ENCODE measurements at regions not wholly inside any gene's neighbourhood (a gene's known extent, or its start where the extent isn't known, plus 50 kb on each side); places are given as distances from the start of the nearest gene placed in this dataset.

DNA sequence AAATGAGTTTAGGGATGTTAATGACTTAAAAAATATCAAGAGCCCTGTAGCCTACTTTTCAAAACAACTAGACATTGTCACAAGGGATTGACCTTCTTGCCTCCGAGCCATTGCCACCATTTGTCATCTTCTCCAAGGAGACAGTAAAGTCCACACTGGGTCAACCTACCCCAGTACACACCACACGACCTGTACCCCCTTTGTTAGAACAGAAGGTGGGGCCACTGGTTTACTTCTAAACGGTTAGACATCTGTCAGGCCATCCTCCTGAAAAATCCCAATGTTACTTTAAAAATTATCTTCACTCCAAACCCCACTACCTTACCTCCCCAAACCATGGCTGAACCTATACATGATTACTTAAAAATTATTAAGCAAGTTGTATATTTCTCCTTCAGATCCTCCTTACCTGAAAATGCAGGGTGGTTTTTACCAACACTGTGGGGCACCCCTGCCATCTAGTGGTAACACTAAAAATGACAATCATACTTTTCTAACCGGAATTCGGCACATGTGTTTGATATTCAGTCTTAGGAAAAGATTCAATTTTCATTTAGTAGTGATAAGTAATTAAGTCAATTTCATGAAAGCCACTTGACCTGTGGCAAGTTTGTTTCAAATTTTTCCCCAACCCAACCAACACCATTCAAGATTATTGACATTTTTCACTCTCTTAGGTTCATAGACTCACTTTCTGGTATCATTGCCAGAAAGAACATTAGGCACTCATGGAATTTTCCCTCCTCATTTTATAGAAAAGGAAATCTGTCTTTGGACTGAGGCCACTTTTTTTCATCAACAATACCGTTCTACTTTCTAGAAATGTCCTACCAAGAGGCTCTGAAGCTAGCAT is 265.3 kb upstream of the PKDCC start:
- peak; percentile 7 for DNase-seq (ENCODE audit: low spot score)

DNA sequence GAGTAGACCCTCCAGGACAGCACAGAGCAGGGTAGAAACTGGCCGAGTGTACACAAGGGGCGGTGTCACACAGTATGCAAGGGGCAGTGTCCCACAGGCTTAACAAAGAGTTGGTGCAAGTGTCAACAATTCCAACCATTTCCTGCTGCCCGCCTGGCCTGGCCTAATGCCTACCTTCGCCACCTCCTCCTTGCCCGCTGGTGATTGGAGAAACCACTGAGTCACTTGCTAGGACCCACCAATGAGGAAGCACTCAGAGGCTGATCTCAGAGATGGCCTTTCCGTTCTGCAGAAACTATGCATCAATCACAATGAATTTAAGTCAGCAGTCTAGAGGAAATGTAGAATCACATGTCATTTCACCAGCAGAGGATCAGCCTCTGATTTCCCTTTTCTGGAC is 263.3 kb upstream of the PKDCC start:
- DNase-seq (ENCODE audit: low spot score) = no peak

DNA sequence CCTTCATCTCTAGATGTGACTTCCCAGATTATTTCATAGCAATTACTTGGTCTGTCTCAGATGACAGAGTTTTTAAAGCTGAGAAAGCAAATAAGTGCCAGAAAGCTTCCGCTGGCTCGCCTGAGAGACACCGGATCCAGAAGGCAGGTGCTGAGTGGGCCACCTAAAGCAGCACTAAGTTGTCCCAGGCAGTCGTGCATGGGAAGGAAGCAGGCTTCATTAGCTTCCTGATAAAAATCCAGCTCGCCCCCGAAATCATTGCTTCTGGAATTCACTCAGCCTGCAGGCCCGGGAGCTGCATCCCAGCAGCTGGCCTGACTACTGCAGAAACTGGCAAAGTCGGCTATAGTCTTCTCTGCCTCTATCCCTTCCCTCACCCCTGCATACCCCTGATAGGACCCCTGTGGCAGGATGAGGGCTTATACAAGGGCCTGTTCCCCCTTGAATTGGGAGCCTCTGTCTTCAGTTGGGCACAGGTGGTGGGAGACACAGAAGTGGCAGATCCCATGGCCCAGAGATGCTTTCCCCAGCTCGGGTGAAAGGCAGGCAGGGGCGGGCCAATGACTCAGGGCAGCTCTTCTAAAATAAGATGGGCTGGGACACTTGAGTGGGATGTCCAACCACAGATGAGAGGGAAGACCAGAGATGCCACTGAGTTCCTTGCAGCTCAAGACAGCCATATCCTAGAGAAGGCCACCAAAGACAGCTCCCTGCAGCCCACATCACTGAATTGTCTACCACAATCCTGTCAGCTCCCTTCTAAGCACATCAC is 262.4 kb upstream of the PKDCC start:
- DNase-seq (ENCODE audit: low spot score) = no peak

DNA sequence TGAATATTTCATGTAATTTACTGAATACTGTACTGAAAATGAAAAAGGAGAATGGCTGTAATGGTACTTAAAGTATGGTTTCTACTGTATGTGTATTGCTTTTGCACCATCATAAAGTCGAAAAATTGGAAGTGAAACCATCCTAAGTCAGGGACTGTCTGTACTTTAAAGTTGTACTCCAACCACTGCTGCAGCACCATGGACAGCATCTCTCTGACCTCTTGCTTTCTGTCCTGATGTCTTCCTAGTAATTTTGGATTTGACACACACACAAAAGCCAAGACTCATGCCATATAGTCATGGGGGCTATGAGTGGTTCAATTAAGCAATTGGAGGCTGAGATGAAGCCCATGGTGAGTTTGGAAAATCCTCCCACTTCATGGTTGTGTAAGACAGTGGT is 256.3 kb upstream of the PKDCC start:
- no peak for DNase-seq (ENCODE audit: low spot score)

DNA sequence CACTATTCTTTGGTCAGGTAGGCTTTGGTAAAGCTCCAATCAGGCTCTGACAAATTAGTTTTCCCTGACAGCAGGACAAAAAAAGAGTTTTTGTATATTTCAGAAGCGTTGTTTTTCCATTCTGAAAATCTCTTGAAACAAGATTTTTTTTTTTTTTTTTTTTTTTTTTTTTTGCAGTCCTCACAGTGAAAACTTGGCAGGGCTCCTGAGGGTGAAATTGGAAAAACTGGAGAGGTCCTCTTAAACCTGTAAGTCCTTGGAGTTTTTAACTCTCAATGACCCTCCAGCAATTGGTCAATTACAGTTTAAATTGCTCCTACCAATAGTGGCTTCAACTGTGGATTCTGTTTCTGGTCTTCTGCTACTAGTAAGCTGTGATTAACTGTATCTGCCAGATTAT is 244.5 kb upstream of the PKDCC start:
- no peak for DNase-seq (ENCODE audit: low spot score)

DNA sequence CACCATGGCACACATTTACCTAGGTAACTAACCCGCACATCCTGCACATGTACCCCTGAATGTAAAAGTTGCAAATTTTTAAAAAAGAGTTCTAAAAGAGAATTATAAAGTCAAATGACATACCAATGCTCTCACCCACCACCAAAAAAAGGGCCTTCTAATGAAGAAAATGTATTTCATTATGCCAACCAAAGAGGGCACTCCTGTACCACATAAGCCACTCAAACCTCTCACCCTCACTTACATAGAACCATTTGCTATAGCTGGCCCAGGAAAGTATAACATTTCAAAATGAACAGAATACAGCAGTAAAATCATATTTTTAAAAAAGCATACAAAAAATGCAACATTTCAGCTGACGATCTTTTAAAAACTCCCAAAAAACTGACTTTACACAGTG is 241.5 kb upstream of the PKDCC start:
- DNase-seq (ENCODE audit: low spot score) = no peak

DNA sequence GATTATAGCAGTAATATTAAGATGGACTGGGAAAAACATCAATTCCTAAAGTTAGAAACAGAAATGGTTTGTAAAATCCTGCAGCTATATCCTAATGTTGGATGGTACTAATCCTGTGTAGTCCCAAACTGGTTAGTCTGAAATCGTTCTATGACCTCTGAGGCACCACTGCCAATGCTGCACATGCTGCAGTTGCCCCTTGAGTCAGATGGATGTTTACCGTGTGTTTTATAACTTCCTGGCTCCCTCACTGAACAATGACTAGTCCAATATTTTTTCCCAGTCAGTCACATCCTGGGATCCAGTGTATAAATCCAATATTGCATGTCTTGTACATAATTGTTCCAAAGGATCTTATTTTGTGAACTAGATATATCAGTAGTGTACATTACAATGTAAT is 226.7 kb upstream of the PKDCC start:
- DNase-seq (ENCODE audit: low spot score) = no peak

DNA sequence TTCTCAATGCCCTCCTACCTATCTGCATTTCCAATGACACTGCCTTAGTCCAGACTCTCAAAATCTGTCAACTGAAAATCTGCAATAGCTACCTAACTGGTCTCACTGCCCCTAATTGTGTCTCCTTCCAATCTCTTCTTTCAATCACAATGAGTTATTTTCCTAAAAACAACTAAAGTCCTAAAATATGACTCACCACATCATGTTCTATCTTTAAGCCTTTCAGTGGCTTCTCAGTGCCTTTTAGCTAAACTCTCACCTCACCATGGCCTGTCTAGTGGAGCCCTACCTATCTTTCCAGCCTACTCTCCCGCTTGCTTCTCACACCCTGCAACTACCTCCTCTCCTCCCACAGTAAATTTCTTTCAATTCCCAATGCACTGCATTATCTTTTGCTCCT is 220.9 kb upstream of the PKDCC start:
- DNase-seq (ENCODE audit: low spot score) = no peak

DNA sequence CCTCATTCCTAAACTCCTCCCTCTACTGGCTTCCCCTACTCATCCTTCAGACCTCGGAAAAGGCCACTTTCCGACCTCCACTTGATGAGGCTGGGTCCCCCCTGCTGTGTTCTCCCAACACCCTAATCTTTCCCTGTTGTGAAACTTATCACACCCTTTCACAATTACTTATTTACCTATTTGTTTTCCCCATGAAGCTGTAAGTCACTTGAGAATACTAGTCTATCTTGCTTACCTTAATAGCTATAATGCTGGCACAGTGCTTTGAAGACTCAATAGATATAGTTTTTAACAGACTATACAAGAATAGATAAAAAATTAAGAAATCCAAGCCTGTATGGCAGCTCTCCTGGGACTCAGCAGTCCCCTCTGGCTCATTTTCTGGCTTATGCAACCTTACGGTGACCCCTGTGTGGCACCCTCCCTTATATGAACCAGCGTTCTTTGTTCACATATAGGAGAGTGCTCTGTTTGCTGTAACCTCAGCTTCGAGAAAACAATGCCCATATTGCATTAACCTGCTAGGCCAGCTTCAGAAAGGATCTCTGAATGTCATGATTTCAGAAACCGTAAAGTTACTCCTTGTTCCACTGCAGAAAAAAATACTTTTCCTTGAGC is 220.4 kb upstream of the PKDCC start:
- DNase-seq (ENCODE audit: low spot score) = no peak

DNA sequence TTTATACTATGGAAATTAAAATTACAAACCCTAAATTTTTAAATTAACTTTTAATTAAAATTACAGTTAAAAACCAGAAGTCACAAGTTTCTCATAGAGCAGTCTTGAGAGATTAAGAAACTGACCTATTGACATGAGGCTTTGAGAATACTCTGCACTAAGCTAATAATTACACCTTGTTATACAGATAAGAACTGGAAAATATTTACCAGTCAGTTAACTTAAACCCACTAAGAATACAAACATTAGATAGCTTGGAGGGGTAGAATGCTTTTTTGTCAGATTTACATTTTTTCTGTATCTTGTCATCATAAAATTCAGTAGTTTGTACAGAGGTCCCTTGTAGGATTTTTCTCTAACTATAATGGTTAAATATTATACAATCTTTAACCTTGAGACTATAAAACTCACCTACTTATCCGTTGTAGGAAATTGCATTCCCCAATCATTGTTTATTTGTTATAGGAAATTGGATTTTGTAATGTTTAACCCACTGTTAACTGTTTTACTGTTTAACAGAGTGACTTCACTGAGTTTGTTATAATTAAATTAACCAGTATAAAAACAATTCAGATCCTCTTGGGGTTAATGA is 219.7 kb upstream of the PKDCC start:
- DNase-seq (ENCODE audit: low spot score) = no peak

DNA sequence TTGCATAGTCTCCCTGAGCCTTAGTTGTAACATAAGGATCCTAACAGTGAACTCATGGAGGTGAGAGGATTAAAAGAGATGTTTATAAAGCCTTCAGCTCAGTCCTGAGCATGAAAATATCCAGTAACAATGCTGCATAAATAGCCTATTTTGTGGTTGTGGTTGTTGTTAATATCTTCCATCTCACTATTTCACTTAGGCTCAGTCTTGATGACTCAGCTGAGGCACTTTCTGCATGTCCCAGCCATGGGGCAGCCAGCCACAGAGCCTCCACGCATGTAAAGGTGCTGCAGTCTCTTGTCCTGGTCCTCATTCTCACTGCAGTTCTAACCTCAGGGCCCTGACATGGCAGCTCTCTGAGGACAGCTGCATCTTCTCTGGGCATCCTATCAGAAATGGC is 218.8 kb upstream of the PKDCC start:
- DNase-seq (ENCODE audit: low spot score) = no peak

DNA sequence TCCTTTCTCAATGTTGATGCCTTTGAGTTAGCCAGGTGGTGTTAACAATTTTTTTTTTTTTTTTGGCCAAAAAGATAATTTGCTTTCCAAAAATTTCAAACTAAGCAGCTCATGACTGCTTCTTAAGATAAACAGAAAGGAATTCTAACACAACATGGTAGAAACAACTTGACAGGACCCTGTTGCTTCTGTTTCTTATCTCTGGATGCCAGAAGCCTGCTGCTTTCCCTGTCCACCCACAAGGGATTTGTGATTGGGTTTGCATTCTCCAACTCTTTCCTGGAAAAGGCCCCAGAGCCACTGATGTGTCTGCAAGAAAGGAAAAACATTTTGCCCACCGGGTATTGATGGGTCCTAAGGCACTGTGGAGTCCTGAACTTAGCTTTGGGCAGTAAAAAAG is 217.2 kb upstream of the PKDCC start:
- DNase-seq (ENCODE audit: low spot score) = no peak

DNA sequence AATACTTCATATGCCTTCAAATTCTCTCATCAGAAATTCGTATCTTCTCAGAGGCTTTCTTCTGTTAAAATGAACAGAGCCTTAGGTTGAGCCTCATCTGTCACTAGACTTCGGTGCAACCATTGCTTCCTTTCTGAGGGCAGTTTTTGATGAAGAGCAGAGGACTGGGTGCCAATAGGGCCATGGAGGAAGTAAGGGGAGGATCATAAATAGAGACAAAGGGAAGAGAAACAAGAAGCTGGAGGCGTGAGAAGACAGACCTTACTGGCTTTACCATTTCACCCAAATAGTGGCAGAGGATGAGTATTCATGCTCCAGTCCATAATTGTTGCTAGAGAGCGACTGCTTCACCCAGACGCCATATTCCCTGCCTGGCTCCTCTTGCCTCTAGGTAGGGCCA is 215.6 kb upstream of the PKDCC start:
- peak; percentile 29 for DNase-seq (ENCODE audit: low spot score)

DNA sequence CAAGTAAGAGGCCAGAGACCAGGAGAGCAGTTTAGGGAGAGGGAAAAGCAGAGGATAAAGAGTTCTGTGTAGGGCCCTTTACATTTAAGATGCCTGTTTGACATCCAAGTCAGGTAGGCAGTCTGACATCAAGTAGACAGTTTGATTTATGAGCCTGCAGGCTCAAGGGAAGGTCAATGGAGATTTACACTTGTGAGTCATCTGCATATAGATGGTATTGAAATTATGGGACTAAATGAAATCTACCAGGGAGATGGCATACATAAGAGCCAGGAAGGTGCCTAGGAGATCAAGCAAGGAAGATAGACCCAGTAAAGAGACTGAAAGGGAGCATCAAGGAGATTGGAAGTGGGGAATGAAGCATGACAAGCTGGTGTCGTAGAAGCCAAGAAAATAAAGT is 212.4 kb upstream of the PKDCC start:
- no peak for DNase-seq (ENCODE audit: low spot score)

DNA sequence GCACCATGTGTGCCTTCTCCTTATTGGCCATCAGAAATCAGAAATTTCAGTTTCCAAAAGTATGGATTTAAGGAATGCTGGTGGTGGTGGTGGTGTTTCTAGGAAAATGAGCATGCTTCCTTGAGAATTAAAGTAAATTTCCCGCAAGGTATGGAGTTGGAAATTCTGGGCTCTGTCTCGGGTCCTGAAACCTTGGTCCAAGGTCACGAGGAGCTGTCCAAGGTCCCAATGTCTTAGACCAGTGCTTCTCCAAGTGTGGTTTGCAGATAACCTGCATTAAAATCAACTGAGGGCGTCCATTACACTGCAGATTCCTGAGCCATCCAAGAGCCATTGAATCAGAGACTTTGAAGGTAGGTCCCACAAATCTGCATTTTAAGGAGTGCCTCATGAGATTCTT is 210.9 kb upstream of the PKDCC start:
- no peak for DNase-seq (ENCODE audit: low spot score)

DNA sequence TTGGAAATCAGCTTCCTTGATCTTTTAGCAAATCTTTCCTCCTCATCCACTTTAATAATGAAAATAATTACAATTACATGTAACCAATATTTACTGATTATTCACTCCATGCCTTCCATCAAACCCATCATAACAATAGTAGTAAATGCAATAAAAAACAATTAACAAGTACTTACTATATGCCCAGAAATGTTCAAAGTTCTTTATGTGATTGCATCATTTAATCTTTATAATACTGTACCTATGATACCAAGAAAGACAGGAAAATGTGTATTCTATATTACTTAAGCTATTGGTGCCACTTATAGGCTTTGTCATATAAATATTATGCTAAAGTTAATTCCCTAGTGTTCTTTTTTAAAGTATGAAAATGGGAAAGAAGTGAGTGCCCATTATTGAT is 210.2 kb upstream of the PKDCC start:
- DNase-seq (ENCODE audit: low spot score) = no peak

DNA sequence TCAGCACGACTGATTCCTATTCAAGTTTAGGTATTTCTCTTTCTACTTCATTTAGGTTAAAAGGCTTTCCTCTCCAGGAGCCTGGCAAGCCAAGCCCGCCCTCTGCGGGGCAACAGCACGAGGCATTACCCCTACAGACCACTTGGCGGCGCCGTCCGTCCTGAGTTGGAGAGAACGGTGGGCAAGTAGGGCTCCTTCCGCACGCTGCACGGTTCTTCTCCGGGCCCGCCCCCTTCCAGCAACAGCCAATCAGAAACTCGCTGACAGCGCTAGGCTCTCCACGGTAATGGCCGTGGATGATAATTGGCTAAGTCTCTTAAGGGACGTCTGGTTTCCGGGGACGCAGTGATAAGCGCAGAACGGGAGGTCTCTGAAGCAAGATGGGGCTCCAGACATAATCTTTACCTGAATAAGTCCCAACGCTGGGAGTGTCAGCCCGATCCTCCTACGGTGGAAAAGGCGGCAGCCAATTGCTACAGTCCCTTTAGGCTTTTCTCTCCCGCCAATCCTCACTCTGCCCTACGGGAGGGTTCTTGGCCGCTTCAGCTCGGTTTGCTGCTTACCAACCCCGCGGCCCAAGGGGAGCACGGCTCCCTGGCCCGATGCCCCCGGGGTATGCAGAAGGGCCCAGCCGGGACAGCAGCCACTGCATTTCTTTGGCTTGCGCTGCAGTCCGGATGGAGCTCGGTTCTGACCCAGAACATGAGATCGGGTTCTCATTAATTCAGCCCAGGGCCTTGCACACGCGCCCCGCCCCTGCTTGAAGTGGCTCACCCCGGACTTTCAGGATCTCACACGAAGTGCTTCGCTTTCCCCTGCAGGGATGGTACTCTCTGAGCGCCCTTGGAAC is 206.9 kb upstream of the PKDCC start:
- peak; percentile 98 for DNase-seq (ENCODE audit: low spot score)

DNA sequence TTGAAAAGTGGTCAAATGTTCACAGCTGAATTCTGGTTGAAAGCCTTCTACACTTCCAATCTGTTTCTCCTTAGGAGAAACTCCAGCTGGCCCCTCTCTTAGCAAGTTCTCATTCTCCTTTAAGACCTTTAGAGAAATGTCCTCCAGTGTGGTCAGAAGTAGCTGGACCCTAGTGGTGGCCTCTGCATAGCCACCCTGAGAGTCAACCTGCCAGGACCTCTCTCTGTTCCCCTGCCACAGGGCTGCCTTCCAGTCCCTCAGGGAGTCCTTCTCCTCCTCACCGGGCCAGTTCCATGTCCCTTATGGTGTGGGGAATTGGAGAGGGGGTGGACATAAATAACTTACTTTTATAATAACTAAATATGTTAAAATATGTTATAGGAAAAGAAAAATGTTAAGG is 200.9 kb upstream of the PKDCC start:
- no peak for DNase-seq (ENCODE audit: low spot score)

DNA sequence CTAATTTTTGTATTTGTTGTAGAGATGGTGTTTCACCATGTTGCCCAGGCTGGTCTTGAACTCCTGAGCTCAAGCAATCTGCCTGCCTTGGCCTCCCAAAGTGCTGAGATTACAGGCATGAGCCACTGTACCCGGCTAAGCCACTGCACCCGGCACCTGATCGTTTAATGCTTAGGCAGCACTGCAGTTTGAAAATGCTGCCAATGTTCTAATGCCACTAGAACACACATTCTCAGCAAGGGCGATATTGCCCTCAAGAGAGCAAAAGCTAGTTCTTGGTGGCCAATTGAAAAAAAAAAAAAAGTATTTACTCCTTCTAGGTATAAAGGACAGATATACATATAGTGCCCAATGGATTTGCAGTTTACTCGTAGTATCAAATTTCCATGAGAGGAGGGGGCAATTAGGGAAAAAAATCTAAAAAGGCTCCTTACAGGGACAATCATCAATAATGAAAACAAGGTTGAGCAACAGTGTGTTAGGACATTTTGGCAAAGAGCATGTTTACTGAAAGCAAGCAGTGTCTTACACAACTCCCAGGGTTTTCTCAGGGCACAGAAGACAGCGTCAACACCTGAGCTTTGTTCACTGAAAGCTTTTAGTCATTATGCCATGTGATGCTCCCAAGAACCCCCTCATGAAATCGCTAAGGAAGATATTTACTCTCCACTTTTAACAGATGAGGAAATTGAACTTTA is 199.9 kb upstream of the PKDCC start:
- DNase-seq (ENCODE audit: low spot score) = no peak

DNA sequence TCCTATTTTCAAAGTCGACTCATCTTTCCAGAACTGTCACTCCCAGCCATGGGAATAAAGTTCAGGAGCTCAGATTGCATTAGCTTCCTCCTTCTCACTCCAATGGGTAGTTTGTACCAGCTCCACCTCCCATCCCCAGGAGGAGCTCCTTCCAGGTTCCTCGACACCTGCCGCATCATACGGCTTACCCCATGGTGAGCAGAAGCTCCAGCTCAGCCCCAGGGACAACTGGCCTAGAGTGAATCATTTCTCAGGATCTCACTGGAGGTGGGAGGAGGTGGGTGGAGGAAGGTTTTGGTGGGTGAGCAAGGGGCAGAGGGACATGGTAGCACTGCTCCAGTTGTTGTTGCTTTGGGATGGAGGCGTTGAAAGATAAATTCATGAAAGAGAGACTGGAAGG is 196.3 kb upstream of the PKDCC start:
- no peak for DNase-seq (ENCODE audit: low spot score)
